ENCODE measurements at regions not wholly inside any gene's neighbourhood (a gene's known extent, or its start where the extent isn't known, plus 50 kb on each side); places are given as distances from the start of the nearest gene placed in this dataset.

DNA sequence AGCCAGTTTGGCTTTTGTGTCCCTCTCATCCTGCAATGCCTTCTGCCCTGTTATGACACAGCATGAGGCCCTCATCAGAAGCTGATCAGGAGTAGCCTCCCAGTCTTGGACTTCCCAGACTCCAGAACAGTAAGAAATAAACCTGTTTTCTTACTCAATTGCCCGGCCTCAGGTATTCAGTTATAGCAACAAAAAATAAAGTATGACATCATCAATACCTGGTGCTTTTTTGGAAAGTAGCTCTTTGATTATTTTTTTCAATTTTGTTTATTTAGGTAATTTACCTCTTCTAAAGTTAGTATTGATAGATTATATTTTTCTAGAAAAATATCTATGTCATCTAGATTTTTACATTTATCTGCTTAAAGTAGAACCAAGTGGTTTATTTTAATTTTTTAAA lies 112.8 kb upstream of the CES5A start:
- H3K9me3 ChIP-seq (ENCODE audit: low read depth): no peaks in the 10 kb centered on the region
- H3K27me3 ChIP-seq: no peaks in the 10 kb centered on the region
- no peaks in the 10 kb centered on the region for H3K4me1 ChIP-seq (ENCODE audit: low read depth)
- H3K36me3 ChIP-seq: no peaks in the 10 kb centered on the region
- TF ChIP-seq, protein P1, sequence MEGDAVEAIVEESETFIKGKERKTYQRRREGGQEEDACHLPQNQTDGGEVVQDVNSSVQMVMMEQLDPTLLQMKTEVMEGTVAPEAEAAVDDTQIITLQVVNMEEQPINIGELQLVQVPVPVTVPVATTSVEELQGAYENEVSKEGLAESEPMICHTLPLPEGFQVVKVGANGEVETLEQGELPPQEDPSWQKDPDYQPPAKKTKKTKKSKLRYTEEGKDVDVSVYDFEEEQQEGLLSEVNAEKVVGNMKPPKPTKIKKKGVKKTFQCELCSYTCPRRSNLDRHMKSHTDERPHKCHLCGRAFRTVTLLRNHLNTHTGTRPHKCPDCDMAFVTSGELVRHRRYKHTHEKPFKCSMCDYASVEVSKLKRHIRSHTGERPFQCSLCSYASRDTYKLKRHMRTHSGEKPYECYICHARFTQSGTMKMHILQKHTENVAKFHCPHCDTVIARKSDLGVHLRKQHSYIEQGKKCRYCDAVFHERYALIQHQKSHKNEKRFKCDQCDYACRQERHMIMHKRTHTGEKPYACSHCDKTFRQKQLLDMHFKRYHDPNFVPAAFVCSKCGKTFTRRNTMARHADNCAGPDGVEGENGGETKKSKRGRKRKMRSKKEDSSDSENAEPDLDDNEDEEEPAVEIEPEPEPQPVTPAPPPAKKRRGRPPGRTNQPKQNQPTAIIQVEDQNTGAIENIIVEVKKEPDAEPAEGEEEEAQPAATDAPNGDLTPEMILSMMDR (IDR thresholded peaks at IDR 0.05; ENCODE audit: low read depth, low read length): no peak
- no peak for DNase-seq (ENCODE audit: low read depth in 1 of 2, low spot score in 1 of 2)
- H3K4me3 ChIP-seq: no peak overlapping the region
- H3K27ac ChIP-seq: no peak overlapping the region

DNA sequence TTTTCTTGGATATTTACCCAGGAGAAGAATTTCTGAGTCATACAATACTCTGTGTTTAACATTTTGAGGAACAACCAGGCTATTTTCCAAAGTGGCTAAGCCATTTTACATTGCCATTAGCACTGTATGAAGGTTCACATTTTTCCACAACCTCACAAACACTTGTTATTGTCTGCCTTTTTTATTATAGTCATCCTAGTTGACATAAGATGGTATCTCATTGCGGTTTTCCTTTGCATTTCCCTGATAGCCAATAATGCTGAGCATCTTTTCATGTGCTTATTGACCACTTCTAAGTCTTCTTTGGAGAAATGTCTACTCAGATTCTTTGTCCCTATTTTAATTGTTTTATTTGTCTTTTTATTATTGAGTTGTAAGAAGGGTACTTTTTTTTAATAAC lies 107.4 kb upstream of the CES5A start:
- no peak overlapping the region for H3K27ac ChIP-seq
- DNase-seq (ENCODE audit: low read depth in 1 of 2, low spot score in 1 of 2): no peak
- no peaks in the 10 kb centered on the region for H3K9me3 ChIP-seq (ENCODE audit: low read depth)
- H3K27me3 ChIP-seq: no peaks in the 10 kb centered on the region
- H3K4me3 ChIP-seq: no peak overlapping the region
- TF ChIP-seq, protein P1 (IDR thresholded peaks at IDR 0.05; ENCODE audit: low read depth, low read length): no peak
- no peaks in the 10 kb centered on the region for H3K36me3 ChIP-seq
- no peaks in the 10 kb centered on the region for H3K4me1 ChIP-seq (ENCODE audit: low read depth)

DNA sequence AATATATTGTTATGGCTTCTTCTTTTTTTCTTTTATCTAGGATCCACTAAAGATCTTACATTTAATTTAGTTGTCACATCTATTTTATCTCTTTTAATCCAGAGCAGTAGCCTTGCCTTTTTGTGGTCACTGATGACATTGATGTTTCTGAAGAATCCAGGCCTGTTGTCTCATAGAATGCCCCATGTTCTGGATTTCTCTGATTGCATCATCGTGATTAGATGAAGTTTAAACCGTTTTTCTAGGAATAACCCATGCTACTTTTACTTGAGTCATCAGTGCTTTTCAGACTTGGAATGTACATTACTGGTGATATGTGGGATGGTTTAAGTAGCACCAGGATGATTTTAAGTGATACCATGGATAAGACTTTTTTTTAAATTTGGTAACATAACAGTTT lies 106.4 kb upstream of the CES5A start:
- H3K4me3 ChIP-seq: no peak overlapping the region
- no peak for DNase-seq (ENCODE audit: low read depth in 1 of 2, low spot score in 1 of 2)
- H3K9me3 ChIP-seq (ENCODE audit: low read depth): no peaks in the 10 kb centered on the region
- no peaks in the 10 kb centered on the region for H3K27me3 ChIP-seq
- no peaks in the 10 kb centered on the region for H3K36me3 ChIP-seq
- H3K4me1 ChIP-seq (ENCODE audit: low read depth): no peaks in the 10 kb centered on the region
- no peak overlapping the region for H3K27ac ChIP-seq
- TF ChIP-seq, protein P1 (IDR thresholded peaks at IDR 0.05; ENCODE audit: low read depth, low read length): no peak

DNA sequence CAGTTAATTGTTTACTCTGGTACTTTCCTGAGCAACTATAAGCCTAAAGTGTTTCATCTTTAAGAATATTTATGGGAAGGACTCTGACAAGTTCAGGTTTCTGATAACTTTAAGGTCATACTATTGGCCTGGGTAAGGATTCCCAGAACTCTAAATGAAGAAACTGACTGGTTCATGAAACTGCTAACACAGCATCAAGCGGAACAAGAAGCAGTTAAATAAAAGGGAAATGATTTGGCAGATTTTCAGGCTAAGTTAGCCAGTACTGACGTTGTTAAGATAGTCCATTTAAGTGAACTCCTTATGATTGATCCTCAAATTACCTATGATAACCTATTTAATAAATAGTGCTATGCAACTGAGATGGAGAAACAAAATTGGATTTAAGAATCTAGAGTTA lies 101.6 kb upstream of the CES5A start:
- Histone ChIP-seq H3K4me3 (no peak overlapping the region), H3K27ac (no peak overlapping the region), H3K36me3 (no peaks in the 10 kb centered on the region), H3K27me3 (no peaks in the 10 kb centered on the region), H3K9me3 (ENCODE audit: low read depth) (no peaks in the 10 kb centered on the region), H3K4me1 (ENCODE audit: low read depth) (no peaks in the 10 kb centered on the region)
- DNase-seq (ENCODE audit: low read depth in 1 of 2, low spot score in 1 of 2): no peak
- TF ChIP-seq, protein P1 (IDR thresholded peaks at IDR 0.05; ENCODE audit: low read depth, low read length): no peak

DNA sequence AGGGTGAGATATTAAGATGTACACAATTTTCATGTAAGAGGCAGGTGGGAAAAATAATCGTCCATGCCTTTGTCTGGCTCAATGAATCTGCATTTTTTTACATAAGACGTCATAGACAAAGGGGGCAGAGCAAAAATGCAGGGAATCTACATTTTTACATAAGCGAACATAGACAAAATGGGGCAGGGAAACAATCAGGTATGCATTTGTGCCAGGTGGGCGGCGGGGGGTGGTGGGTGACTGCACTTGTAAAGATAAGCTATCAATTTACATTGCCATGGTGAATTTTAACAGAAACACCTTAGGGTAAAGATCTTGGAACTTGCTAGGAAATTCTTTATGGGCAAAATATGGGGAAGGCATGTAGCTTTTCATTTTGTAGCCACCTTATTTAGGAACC lies 96.3 kb upstream of the CES5A start:
- H3K36me3 ChIP-seq: no peaks in the 10 kb centered on the region
- no peaks in the 10 kb centered on the region for H3K9me3 ChIP-seq (ENCODE audit: low read depth)
- no peak overlapping the region for H3K27ac ChIP-seq
- DNase-seq (ENCODE audit: low read depth in 1 of 2, low spot score in 1 of 2): no peak
- H3K4me1 ChIP-seq (ENCODE audit: low read depth): no peaks in the 10 kb centered on the region
- no peak overlapping the region for H3K4me3 ChIP-seq
- TF ChIP-seq, protein P1 (IDR thresholded peaks at IDR 0.05; ENCODE audit: low read depth, low read length): no peak
- H3K27me3 ChIP-seq: no peaks in the 10 kb centered on the region

DNA sequence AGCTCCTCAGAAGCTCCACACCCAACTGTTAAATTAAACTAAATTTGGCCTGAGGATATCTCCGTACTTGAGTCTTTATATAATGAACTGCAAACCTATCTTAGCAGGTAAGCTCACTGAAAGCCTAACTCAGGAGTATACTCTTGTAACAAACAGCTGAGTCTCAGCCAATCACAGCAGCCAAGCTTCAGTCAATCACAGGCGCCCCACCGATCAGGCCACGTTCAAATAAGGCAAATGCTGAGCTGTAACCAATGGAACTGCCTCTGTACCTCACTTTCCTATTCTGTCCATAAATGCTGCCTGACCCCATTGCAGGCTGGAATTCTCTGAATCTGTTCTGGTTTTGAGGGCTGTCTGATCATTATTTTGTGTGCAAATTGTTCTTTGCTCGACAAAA lies 93.0 kb upstream of the CES5A start:
- H3K9me3 ChIP-seq (ENCODE audit: low read depth): no peaks in the 10 kb centered on the region
- no peak overlapping the region for H3K27ac ChIP-seq
- no peaks in the 10 kb centered on the region for H3K4me1 ChIP-seq (ENCODE audit: low read depth)
- no peaks in the 10 kb centered on the region for H3K27me3 ChIP-seq
- no peaks in the 10 kb centered on the region for H3K36me3 ChIP-seq
- no peak overlapping the region for H3K4me3 ChIP-seq
- TF ChIP-seq, protein P1 (IDR thresholded peaks at IDR 0.05; ENCODE audit: low read depth, low read length): no peak
- no peak for DNase-seq (ENCODE audit: low read depth in 1 of 2, low spot score in 1 of 2)
